Superior temporal gyrus (tissue), 1 donor: ENCODE measurements at regions not wholly inside any gene's neighbourhood (a gene's known extent, or its start where the extent isn't known, plus 50 kb on each side); places are given as distances from the start of the nearest gene placed in this dataset.
"Not testable (repeated sequence)": the region's sequence is repeated elsewhere in the genome, so short reads cannot be mapped to it uniquely, and the experiment has no call there.

ENCODE experiments used
- DNase-seq: peaks from one replicate; pipeline ENCODE4 v3.0.0-alpha.2; 2016; ENCODE audit errors: extremely low spot score

GRCh38 chr6:144395014-144395413 is 109.9 kb downstream of the UTRN start:
- DNase-seq = no peak

- DNase-seq = no peak
Observed at GRCh38 chr6:144395826-144396225, 110.7 kb downstream of the UTRN start.

GRCh38 chr6:144397141-144397540 is 112.0 kb downstream of the UTRN start:
- no peak for DNase-seq

- DNase-seq = no peak
Observed at GRCh38 chr6:144400321-144400720, 115.2 kb downstream of the UTRN start.

GRCh38 chr6:144401736-144402733 is 116.9 kb downstream of the UTRN start:
- no peak for DNase-seq

GRCh38 chr6:144402750-144403149 is 117.6 kb downstream of the UTRN start:
- DNase-seq = no peak

- DNase-seq = no peak
Observed at GRCh38 chr6:144405163-144405562, 120.0 kb downstream of the UTRN start.

GRCh38 chr6:144406796-144407195 is 121.7 kb downstream of the UTRN start:
- DNase-seq = no peak

GRCh38 chr6:144408161-144408560 is 123.0 kb downstream of the UTRN start:
- DNase-seq = no peak

- DNase-seq = no peak
Observed at GRCh38 chr6:144410059-144410458, 124.9 kb downstream of the UTRN start.

- not testable (repeated sequence) for DNase-seq
Observed at GRCh38 chr6:144410574-144410973, 125.4 kb downstream of the UTRN start.

- no peak for DNase-seq
Observed at GRCh38 chr6:144411531-144412165, 126.5 kb downstream of the UTRN start.

GRCh38 chr6:144413418-144413817 is 128.3 kb downstream of the UTRN start:
- no peak for DNase-seq

- no peak for DNase-seq
Observed at GRCh38 chr6:144415014-144415413, 129.9 kb downstream of the UTRN start.

GRCh38 chr6:144415835-144416237 is 130.7 kb downstream of the UTRN start:
- DNase-seq = no peak

- no peak for DNase-seq
Observed at GRCh38 chr6:144416244-144416643, 131.1 kb downstream of the UTRN start.

- no peak for DNase-seq
Observed at GRCh38 chr6:144416773-144417172, 131.6 kb downstream of the UTRN start.

- DNase-seq = no peak
Observed at GRCh38 chr6:144417681-144418080, 132.5 kb downstream of the UTRN start.

- no peak for DNase-seq
Observed at GRCh38 chr6:144418959-144419545, 133.9 kb downstream of the UTRN start.

- no peak for DNase-seq
Observed at GRCh38 chr6:144423167-144423566, 138.0 kb downstream of the UTRN start.

GRCh38 chr6:144429753-144430152 is 144.6 kb downstream of the UTRN start:
- no peak for DNase-seq

- not testable (repeated sequence) for DNase-seq
Observed at GRCh38 chr6:144433446-144433845, 148.3 kb downstream of the UTRN start.
